GM12875 (cell line): ENCODE measurements at regions not wholly inside any gene's neighbourhood (a gene's known extent, or its start where the extent isn't known, plus 50 kb on each side); places are given as distances from the start of the nearest gene placed in this dataset.
A peak's percentile ranks its signal among the peaks of the same experiment; 100 is the strongest.
"Not testable (repeated sequence)": the region's sequence is repeated elsewhere in the genome, so short reads cannot be mapped to it uniquely, and the experiment has no call there.

Experiments used
- H3K4me3 ChIP-seq: one replicate; pipeline ENCODE4 v1.5.1; 2011; ENCODE audit warnings: low read depth, low read length, control low read depth
- CTCF ChIP-seq: IDR thresholded peaks from 2 replicates; pipeline ENCODE4 v1.5.1; 2011; ENCODE audit warnings: low read depth, mild to moderate bottlenecking, control low read depth, inconsistent platforms, low read length, moderate library complexity, borderline replicate concordance; ENCODE audit not compliant: insufficient read depth

GRCh38 chr4:8984641-8985040, 113.0 kb upstream of the HMX1 start:
- H3K4me3 ChIP-seq: not testable (repeated sequence)

GRCh38 chr4:8983921-8984320, 112.3 kb upstream of the HMX1 start:
- H3K4me3 ChIP-seq: not testable (repeated sequence)

GRCh38 chr4:8976466-8977128, 105.0 kb upstream of the HMX1 start:
- H3K4me3 ChIP-seq: not testable (repeated sequence)

- not testable (repeated sequence) for H3K4me3 ChIP-seq
Observed at GRCh38 chr4:8972635-8973034, 101.0 kb upstream of the HMX1 start.

- H3K4me3 ChIP-seq: not testable (repeated sequence)
Observed at GRCh38 chr4:8965896-8966295, 94.3 kb upstream of the HMX1 start.

- H3K4me3 ChIP-seq: not testable (repeated sequence)
Observed at GRCh38 chr4:8964201-8964788, 92.7 kb upstream of the HMX1 start.

GRCh38 chr4:8963533-8963932, 91.9 kb upstream of the HMX1 start:
- H3K4me3 ChIP-seq: not testable (repeated sequence)

GRCh38 chr4:8961343-8961742, 89.7 kb upstream of the HMX1 start:
- TF ChIP-seq CTCF: peak; percentile 43; the same call in 1 of the 2 replicates
- not testable (repeated sequence) for H3K4me3 ChIP-seq

GRCh38 chr4:8959471-8959870, 87.8 kb upstream of the HMX1 start:
- H3K4me3 ChIP-seq: not testable (repeated sequence)

- not testable (repeated sequence) for H3K4me3 ChIP-seq
Observed at GRCh38 chr4:8954001-8954400, 82.4 kb upstream of the HMX1 start.

- not testable (repeated sequence) for H3K4me3 ChIP-seq
Observed at GRCh38 chr4:8952791-8953190, 81.2 kb upstream of the HMX1 start.

GRCh38 chr4:8952109-8952508, 80.5 kb upstream of the HMX1 start:
- H3K4me3 ChIP-seq: not testable (repeated sequence)

GRCh38 chr4:8945506-8945905, 73.9 kb upstream of the HMX1 start:
- not testable (repeated sequence) for H3K4me3 ChIP-seq

- not testable (repeated sequence) for H3K4me3 ChIP-seq
Observed at GRCh38 chr4:8943367-8943766, 71.7 kb upstream of the HMX1 start.

GRCh38 chr4:8942088-8942487, 70.4 kb upstream of the HMX1 start:
- not testable (repeated sequence) for H3K4me3 ChIP-seq

- not testable (repeated sequence) for H3K4me3 ChIP-seq
Observed at GRCh38 chr4:8941492-8941805, 69.8 kb upstream of the HMX1 start.
